ENCODE measurements at regions not wholly inside any gene's neighbourhood (a gene's known extent, or its start where the extent isn't known, plus 50 kb on each side); places are given as distances from the start of the nearest gene placed in this dataset.

DNA sequence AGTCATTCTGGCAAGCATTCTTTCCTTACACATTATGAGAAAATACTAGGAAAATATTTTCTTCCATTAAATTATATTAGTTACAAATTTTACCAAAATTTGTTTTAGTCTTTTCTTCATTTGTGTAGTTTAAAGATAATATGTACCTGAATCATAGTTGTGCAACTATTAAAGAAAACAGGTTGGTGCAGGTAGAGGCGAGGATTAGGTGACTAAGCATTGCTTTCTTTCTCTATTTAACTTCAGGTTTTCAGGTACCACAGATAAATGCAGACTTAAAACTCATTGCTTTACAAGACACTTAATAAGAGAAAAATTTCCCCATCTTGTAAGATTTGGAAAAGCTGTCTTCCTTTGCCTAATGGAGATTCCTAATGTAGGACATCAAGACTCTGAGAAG, 1175.5 kb upstream of the ADGRB3 start:
- TF ChIP-seq RAD21 (IDR thresholded peaks at IDR 0.05; ENCODE audit: low read depth) (no peak), TCF12 (IDR thresholded peaks at IDR 0.05; ENCODE audit: low read depth) (no peak), CEBPB (IDR thresholded peaks at IDR 0.05) (no peak), TEAD4 (IDR thresholded peaks at IDR 0.05) (no peak), CREB1 (IDR thresholded peaks at IDR 0.05; ENCODE audit: low read depth) (no peak), MAX (IDR thresholded peaks at IDR 0.05) (no peak), FOXM1 (IDR thresholded peaks at IDR 0.05; ENCODE audit: borderline replicate concordance, low read depth) (no peak), EP300 (IDR thresholded peaks at IDR 0.05; ENCODE audit: borderline replicate concordance) (no peak), YY1 (IDR thresholded peaks at IDR 0.05; ENCODE audit: low read depth) (no peak), EGR1 (IDR thresholded peaks at IDR 0.05) (no peak), NFIC (IDR thresholded peaks at IDR 0.05) (no peak), ZBTB7A (IDR thresholded peaks at IDR 0.05; ENCODE audit: low read depth) (no peak)
- TF ChIP-seq, protein P1, sequence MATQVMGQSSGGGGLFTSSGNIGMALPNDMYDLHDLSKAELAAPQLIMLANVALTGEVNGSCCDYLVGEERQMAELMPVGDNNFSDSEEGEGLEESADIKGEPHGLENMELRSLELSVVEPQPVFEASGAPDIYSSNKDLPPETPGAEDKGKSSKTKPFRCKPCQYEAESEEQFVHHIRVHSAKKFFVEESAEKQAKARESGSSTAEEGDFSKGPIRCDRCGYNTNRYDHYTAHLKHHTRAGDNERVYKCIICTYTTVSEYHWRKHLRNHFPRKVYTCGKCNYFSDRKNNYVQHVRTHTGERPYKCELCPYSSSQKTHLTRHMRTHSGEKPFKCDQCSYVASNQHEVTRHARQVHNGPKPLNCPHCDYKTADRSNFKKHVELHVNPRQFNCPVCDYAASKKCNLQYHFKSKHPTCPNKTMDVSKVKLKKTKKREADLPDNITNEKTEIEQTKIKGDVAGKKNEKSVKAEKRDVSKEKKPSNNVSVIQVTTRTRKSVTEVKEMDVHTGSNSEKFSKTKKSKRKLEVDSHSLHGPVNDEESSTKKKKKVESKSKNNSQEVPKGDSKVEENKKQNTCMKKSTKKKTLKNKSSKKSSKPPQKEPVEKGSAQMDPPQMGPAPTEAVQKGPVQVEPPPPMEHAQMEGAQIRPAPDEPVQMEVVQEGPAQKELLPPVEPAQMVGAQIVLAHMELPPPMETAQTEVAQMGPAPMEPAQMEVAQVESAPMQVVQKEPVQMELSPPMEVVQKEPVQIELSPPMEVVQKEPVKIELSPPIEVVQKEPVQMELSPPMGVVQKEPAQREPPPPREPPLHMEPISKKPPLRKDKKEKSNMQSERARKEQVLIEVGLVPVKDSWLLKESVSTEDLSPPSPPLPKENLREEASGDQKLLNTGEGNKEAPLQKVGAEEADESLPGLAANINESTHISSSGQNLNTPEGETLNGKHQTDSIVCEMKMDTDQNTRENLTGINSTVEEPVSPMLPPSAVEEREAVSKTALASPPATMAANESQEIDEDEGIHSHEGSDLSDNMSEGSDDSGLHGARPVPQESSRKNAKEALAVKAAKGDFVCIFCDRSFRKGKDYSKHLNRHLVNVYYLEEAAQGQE (IDR thresholded peaks at IDR 0.05; ENCODE audit: low read depth): no peak
- TF ChIP-seq, protein P2, sequence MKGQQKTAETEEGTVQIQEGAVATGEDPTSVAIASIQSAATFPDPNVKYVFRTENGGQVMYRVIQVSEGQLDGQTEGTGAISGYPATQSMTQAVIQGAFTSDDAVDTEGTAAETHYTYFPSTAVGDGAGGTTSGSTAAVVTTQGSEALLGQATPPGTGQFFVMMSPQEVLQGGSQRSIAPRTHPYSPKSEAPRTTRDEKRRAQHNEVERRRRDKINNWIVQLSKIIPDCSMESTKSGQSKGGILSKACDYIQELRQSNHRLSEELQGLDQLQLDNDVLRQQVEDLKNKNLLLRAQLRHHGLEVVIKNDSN (IDR thresholded peaks at IDR 0.05): no peak

DNA sequence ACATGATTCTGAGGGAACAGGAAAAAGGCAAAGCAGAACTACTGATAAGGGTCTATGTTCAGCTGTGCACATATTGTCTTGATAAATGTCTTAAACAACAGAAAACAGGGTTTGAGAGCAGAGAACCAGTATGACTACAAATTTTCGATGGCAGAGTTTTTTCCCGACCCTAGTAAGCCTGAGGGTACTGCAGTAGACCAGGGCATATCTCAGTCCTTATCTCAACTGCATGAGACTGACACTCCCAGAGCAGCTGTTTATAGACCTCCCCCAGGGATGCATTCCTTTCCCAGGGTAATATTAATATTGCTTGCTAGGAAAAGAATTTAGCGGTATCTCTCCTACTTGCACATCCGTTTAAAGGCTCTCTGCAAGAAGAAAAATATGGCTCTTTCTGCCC, 1176.8 kb upstream of the ADGRB3 start:
- TF ChIP-seq CEBPB (IDR thresholded peaks at IDR 0.05) (no peak), CREB1 (IDR thresholded peaks at IDR 0.05; ENCODE audit: low read depth) (no peak), RAD21 (IDR thresholded peaks at IDR 0.05; ENCODE audit: low read depth) (no peak), YY1 (IDR thresholded peaks at IDR 0.05; ENCODE audit: low read depth) (no peak), NFIC (IDR thresholded peaks at IDR 0.05) (no peak), ZBTB7A (IDR thresholded peaks at IDR 0.05; ENCODE audit: low read depth) (no peak), TAF1 (IDR thresholded peaks at IDR 0.05; ENCODE audit: low read depth) (no peak), MAX (IDR thresholded peaks at IDR 0.05) (no peak), EP300 (IDR thresholded peaks at IDR 0.05; ENCODE audit: borderline replicate concordance) (no peak), FOXM1 (IDR thresholded peaks at IDR 0.05; ENCODE audit: borderline replicate concordance, low read depth) (no peak), EGR1 (IDR thresholded peaks at IDR 0.05) (no peak), TCF12 (IDR thresholded peaks at IDR 0.05; ENCODE audit: low read depth) (no peak), TEAD4 (IDR thresholded peaks at IDR 0.05) (no peak)
- TF ChIP-seq, protein P2 (IDR thresholded peaks at IDR 0.05): no peak
- TF ChIP-seq, protein P1 (IDR thresholded peaks at IDR 0.05; ENCODE audit: low read depth): no peak

- TF ChIP-seq YY1 (IDR thresholded peaks at IDR 0.05; ENCODE audit: low read depth) (no peak), CREB1 (IDR thresholded peaks at IDR 0.05; ENCODE audit: low read depth) (no peak), FOXM1 (IDR thresholded peaks at IDR 0.05; ENCODE audit: borderline replicate concordance, low read depth) (no peak), CEBPB (IDR thresholded peaks at IDR 0.05) (no peak), MAX (IDR thresholded peaks at IDR 0.05) (no peak), NFIC (IDR thresholded peaks at IDR 0.05) (no peak), RAD21 (IDR thresholded peaks at IDR 0.05; ENCODE audit: low read depth) (no peak), EGR1 (IDR thresholded peaks at IDR 0.05) (no peak), TEAD4 (IDR thresholded peaks at IDR 0.05) (no peak)
- TF ChIP-seq, protein P1 (IDR thresholded peaks at IDR 0.05; ENCODE audit: low read depth): no peak
Measured at GRCh38 chr6:67451874-67452273, 1183.2 kb upstream of the ADGRB3 start.

GRCh38 chr6:67450641-67451040, 1184.4 kb upstream of the ADGRB3 start:
- TF ChIP-seq MAX (IDR thresholded peaks at IDR 0.05): peak; percentile 48; the same call in 1 of the 2 replicates
- no peak for TF ChIP-seq TEAD4 (IDR thresholded peaks at IDR 0.05)
- TF ChIP-seq TCF12 (IDR thresholded peaks at IDR 0.05; ENCODE audit: low read depth): no peak
- 0 out of 2 replicates have a peak, but pooled peaks have one; percentile 12 for TF ChIP-seq EP300 (IDR thresholded peaks at IDR 0.05; ENCODE audit: borderline replicate concordance)
- TF ChIP-seq CEBPB (IDR thresholded peaks at IDR 0.05): no peak
- TF ChIP-seq, protein P2 (IDR thresholded peaks at IDR 0.05): no peak
- no peak for TF ChIP-seq CREB1 (IDR thresholded peaks at IDR 0.05; ENCODE audit: low read depth)
- TF ChIP-seq, protein P1 (IDR thresholded peaks at IDR 0.05; ENCODE audit: low read depth): no peak
- TF ChIP-seq FOXM1 (IDR thresholded peaks at IDR 0.05; ENCODE audit: borderline replicate concordance, low read depth): no peak; the same call in 1 of the 2 replicates
- TF ChIP-seq ZBTB7A (IDR thresholded peaks at IDR 0.05; ENCODE audit: low read depth): no peak
- TF ChIP-seq YY1 (IDR thresholded peaks at IDR 0.05; ENCODE audit: low read depth): no peak
- TF ChIP-seq TAF1 (IDR thresholded peaks at IDR 0.05; ENCODE audit: low read depth): no peak
- TF ChIP-seq RAD21 (IDR thresholded peaks at IDR 0.05; ENCODE audit: low read depth): no peak
- no peak for TF ChIP-seq EGR1 (IDR thresholded peaks at IDR 0.05)
